Uterus (tissue), 3 donors: ENCODE measurements at regions not wholly inside any gene's neighbourhood (a gene's known extent, or its start where the extent isn't known, plus 50 kb on each side); places are given as distances from the start of the nearest gene placed in this dataset.

Experiments
- DNase-seq, 2 donors: peaks; one replicate each; pipeline ENCODE4 v3.0.0-alpha.2; 2019 to 2020
- H3K27ac ChIP-seq, 2 donors: fragments of 200-600 bp; sonication (generic); 1 replicate in 1 of 2; 2 replicates in 1 of 2; pipeline ENCODE4 v1.5.1; 2016 to 2018
- H3K27me3 ChIP-seq, 2 donors: fragments of 200-600 bp; sonication (generic); one replicate each; pipeline ENCODE4 v1.5.1; 2018 to 2019; ENCODE audit warnings: control low read depth in 1 of 2
- H3K36me3 ChIP-seq, 2 donors: fragments of 200-600 bp; sonication (generic); one replicate each; pipeline ENCODE4 v1.5.1; 2019; ENCODE audit warnings: control low read depth in 1 of 2
- H3K4me1 ChIP-seq, 2 donors: fragments of 200-600 bp; sonication (generic); one replicate each; pipeline ENCODE4 v1.5.1; 2018 to 2019; ENCODE audit warnings: control low read depth in 1 of 2
- H3K4me3 ChIP-seq, 2 donors: fragments of 200-600 bp; sonication (generic); 1 replicate in 1 of 2; 2 replicates in 1 of 2; pipeline ENCODE4 v1.5.1; 2018 to 2019; ENCODE audit warnings: mild to moderate bottlenecking in 1 of 2
- H3K9me3 ChIP-seq, 2 donors: fragments of 200-600 bp; sonication (generic); one replicate each; pipeline ENCODE4 v1.5.1; 2019; ENCODE audit warnings: control low read depth in 1 of 2
- POLR2A ChIP-seq, 2 donors: fragments of 450-650 bp; IDR thresholded peaks; one replicate each; pipeline ENCODE4 v1.6.1; 2016; ENCODE audit warnings: antibody characterized with exemption in 2 of 2, mild to moderate bottlenecking in 1 of 2, moderate library complexity in 1 of 2
- intact Hi-C: fragments of 100-400 bp; cut with DNase I; formaldehyde crosslinking; loops from one replicate; pipeline ENCODE4 v1.15.1; 2023; ENCODE audit warnings: low total_unique reads
- TF ChIP-seq, protein P1 (sequence below), 4 experiments: fragments of 200-600 bp in 2 of 4; fragments of 450-650 bp in 2 of 4; sonication (generic) in 2 of 4; IDR thresholded peaks; one replicate each; pipeline ENCODE4 v1.5.1; 2016 to 2019; ENCODE audit warnings: antibody characterized with exemption in 4 of 4, mild to moderate bottlenecking in 2 of 4, moderate library complexity in 1 of 4
- donor health status: DM: yes; HTN: yes; CAD: no.

DNA sequence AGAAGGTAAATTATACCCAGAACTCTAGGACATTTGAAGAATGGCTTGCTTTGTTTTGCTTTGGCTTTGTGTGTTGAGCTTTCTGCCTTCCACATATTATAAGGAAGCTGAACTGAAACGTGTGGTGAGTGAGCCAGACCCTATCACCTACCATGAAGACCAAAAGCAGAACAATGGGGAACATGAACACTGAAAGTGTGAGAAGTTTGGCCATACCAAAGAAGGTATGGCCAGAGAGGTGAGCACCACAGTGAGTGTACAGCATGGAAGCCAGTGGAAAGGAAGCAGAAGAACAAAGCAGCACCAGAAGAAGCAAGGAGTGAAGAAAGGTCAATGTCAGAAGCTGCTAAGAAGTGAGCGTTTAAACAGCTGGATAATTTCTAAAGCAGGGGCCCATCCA lies 59.7 kb upstream of the CCDC71L start:
- no peak for TF ChIP-seq POLR2A (IDR thresholded peaks at IDR 0.05)
- TF ChIP-seq, protein P1, sequence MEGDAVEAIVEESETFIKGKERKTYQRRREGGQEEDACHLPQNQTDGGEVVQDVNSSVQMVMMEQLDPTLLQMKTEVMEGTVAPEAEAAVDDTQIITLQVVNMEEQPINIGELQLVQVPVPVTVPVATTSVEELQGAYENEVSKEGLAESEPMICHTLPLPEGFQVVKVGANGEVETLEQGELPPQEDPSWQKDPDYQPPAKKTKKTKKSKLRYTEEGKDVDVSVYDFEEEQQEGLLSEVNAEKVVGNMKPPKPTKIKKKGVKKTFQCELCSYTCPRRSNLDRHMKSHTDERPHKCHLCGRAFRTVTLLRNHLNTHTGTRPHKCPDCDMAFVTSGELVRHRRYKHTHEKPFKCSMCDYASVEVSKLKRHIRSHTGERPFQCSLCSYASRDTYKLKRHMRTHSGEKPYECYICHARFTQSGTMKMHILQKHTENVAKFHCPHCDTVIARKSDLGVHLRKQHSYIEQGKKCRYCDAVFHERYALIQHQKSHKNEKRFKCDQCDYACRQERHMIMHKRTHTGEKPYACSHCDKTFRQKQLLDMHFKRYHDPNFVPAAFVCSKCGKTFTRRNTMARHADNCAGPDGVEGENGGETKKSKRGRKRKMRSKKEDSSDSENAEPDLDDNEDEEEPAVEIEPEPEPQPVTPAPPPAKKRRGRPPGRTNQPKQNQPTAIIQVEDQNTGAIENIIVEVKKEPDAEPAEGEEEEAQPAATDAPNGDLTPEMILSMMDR (IDR thresholded peaks at IDR 0.05) = no peak
- no peak for DNase-seq
- H3K4me3 ChIP-seq = no peak overlapping the region
- no peaks in the 10 kb centered on the region for H3K9me3 ChIP-seq
- H3K4me1 ChIP-seq = no peaks in the 10 kb centered on the region
- H3K27ac ChIP-seq = no peak overlapping the region
- no peaks in the 10 kb centered on the region for H3K27me3 ChIP-seq
- intact Hi-C loops = no loop called here
- H3K36me3 ChIP-seq = no peaks in the 10 kb centered on the region

GRCh38 chr7:106721816-106722785 lies 61.1 kb upstream of the CCDC71L start:
- H3K9me3 ChIP-seq = no peaks in the 10 kb centered on the region
- no peak for TF ChIP-seq POLR2A (IDR thresholded peaks at IDR 0.05)
- TF ChIP-seq, protein P1 (IDR thresholded peaks at IDR 0.05) = no peak
- no peak overlapping the region for H3K27ac ChIP-seq
- H3K4me3 ChIP-seq = no peak overlapping the region
- no peak for DNase-seq
- no peaks in the 10 kb centered on the region for H3K27me3 ChIP-seq
- H3K4me1 ChIP-seq = no peaks in the 10 kb centered on the region
- intact Hi-C loops = no loop called here
- no peaks in the 10 kb centered on the region for H3K36me3 ChIP-seq

DNA sequence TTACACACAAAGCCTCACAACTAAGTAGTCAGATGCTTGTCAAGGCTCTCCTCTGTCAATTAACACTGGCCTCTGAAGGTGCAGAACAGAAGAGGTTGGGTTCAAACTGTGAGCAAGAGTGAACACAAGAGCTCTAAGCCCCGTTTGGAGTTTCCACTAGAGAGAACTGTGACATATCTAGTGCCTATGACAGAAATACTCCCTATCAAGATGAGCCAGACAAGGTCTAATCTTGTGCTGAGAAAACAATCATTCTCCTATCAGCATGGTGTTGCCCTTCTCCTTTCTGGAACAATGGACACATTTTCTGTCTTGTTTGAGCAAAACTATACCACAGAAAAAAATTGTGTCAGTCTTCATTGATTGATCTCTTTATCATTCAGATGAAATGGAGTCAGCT lies 62.4 kb upstream of the CCDC71L start:
- DNase-seq = no peak
- Histone ChIP-seq H3K9me3 (no peaks in the 10 kb centered on the region), H3K36me3 (no peaks in the 10 kb centered on the region), H3K4me1 (no peaks in the 10 kb centered on the region), H3K27ac (no peak overlapping the region), H3K4me3 (no peak overlapping the region), H3K27me3 (no peaks in the 10 kb centered on the region)
- intact Hi-C loops = no loop called here
- TF ChIP-seq, protein P1 (IDR thresholded peaks at IDR 0.05) = no peak
- TF ChIP-seq POLR2A (IDR thresholded peaks at IDR 0.05) = no peak

- intact Hi-C loops = no loop called here
- Histone ChIP-seq H3K36me3 (no peaks in the 10 kb centered on the region), H3K27ac (no peak overlapping the region), H3K27me3 (no peaks in the 10 kb centered on the region), H3K9me3 (no peaks in the 10 kb centered on the region), H3K4me1 (no peaks in the 10 kb centered on the region), H3K4me3 (no peak overlapping the region)
- TF ChIP-seq, protein P1 (IDR thresholded peaks at IDR 0.05) = no peak
- TF ChIP-seq POLR2A (IDR thresholded peaks at IDR 0.05) = no peak
- no peak for DNase-seq
Measured at GRCh38 chr7:106729720-106730385, 68.9 kb upstream of the CCDC71L start.

GRCh38 chr7:106731187-106731586 lies 70.2 kb upstream of the CCDC71L start:
- H3K27ac ChIP-seq = no peak overlapping the region
- no peaks in the 10 kb centered on the region for H3K4me1 ChIP-seq
- no peaks in the 10 kb centered on the region for H3K36me3 ChIP-seq
- DNase-seq = no peak
- intact Hi-C loops = no loop called here
- no peaks in the 10 kb centered on the region for H3K9me3 ChIP-seq
- TF ChIP-seq, protein P1 (IDR thresholded peaks at IDR 0.05) = no peak
- no peak for TF ChIP-seq POLR2A (IDR thresholded peaks at IDR 0.05)
- no peak overlapping the region for H3K4me3 ChIP-seq
- H3K27me3 ChIP-seq = no peaks in the 10 kb centered on the region
